ENCODE measurements at regions not wholly inside any gene's neighbourhood (a gene's known extent, or its start where the extent isn't known, plus 50 kb on each side); places are given as distances from the start of the nearest gene placed in this dataset.

- 83 to 98% (median 91%) methylated on average over 1 of the region's 1 CpG for WGBS, 4 donors
- intact Hi-C loops (cut with DNase I) = no loop called here
- no peak overlapping the region for H3K27ac ChIP-seq
- H3K9me3 ChIP-seq (replicated peaks in 1 of 3) = no peaks in the 10 kb centered on the region
- no peak for DNase-seq
- TF ChIP-seq, protein P1, sequence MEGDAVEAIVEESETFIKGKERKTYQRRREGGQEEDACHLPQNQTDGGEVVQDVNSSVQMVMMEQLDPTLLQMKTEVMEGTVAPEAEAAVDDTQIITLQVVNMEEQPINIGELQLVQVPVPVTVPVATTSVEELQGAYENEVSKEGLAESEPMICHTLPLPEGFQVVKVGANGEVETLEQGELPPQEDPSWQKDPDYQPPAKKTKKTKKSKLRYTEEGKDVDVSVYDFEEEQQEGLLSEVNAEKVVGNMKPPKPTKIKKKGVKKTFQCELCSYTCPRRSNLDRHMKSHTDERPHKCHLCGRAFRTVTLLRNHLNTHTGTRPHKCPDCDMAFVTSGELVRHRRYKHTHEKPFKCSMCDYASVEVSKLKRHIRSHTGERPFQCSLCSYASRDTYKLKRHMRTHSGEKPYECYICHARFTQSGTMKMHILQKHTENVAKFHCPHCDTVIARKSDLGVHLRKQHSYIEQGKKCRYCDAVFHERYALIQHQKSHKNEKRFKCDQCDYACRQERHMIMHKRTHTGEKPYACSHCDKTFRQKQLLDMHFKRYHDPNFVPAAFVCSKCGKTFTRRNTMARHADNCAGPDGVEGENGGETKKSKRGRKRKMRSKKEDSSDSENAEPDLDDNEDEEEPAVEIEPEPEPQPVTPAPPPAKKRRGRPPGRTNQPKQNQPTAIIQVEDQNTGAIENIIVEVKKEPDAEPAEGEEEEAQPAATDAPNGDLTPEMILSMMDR (IDR thresholded peaks at IDR 0.05) = no peak
- no peak for TF ChIP-seq POLR2A (IDR thresholded peaks at IDR 0.05)
- no peaks in the 10 kb centered on the region for H3K36me3 ChIP-seq (replicated peaks in 1 of 2)
- H3K4me3 ChIP-seq = no peak overlapping the region
- H3K27me3 ChIP-seq = no peaks in the 10 kb centered on the region
- no peaks in the 10 kb centered on the region for H3K4me1 ChIP-seq (replicated peaks in 1 of 2)
These were observed 207.7 kb downstream of the LYPLAL1 start for GRCh38 chr1:219381396-219381795.

- Histone ChIP-seq H3K4me1 (replicated peaks in 1 of 2) (no peaks in the 10 kb centered on the region), H3K27me3 (no peaks in the 10 kb centered on the region), H3K36me3 (replicated peaks in 1 of 2) (no peaks in the 10 kb centered on the region), H3K9me3 (replicated peaks in 1 of 3) (no peaks in the 10 kb centered on the region), H3K4me3 (no peak overlapping the region), H3K27ac (no peak overlapping the region)
- DNase-seq = no peak
- 72 to 95% (median 85%) methylated on average over 5 of the region's 5 CpGs for WGBS, 4 donors
- intact Hi-C loops (cut with DNase I) = no loop called here
- TF ChIP-seq, protein P1 (IDR thresholded peaks at IDR 0.05) = no peak
- TF ChIP-seq POLR2A (IDR thresholded peaks at IDR 0.05) = no peak
These were observed 206.8 kb downstream of the LYPLAL1 start for GRCh38 chr1:219380463-219380862.

GRCh38 chr1:219379691-219380090, 206.0 kb downstream of the LYPLAL1 start:
- no peaks in the 10 kb centered on the region for H3K9me3 ChIP-seq (replicated peaks in 1 of 3)
- intact Hi-C loops (cut with DNase I) = no loop called here
- no peaks in the 10 kb centered on the region for H3K36me3 ChIP-seq (replicated peaks in 1 of 2)
- 76 to 85% (median 79%) methylated on average over 2 of the region's 2 CpGs for WGBS, 4 donors
- no peaks in the 10 kb centered on the region for H3K4me1 ChIP-seq (replicated peaks in 1 of 2)
- TF ChIP-seq POLR2A (IDR thresholded peaks at IDR 0.05) = no peak
- TF ChIP-seq, protein P1 (IDR thresholded peaks at IDR 0.05) = no peak
- no peak for DNase-seq
- H3K27ac ChIP-seq = no peak overlapping the region
- no peak overlapping the region for H3K4me3 ChIP-seq
- no peaks in the 10 kb centered on the region for H3K27me3 ChIP-seq

GRCh38 chr1:219374636-219375035, 201.0 kb downstream of the LYPLAL1 start:
- Histone ChIP-seq H3K4me1 (replicated peaks in 1 of 2) (no peaks in the 10 kb centered on the region), H3K27me3 (no peaks in the 10 kb centered on the region), H3K27ac (no peak overlapping the region), H3K9me3 (replicated peaks in 1 of 3) (no peaks in the 10 kb centered on the region), H3K36me3 (replicated peaks in 1 of 2) (no peaks in the 10 kb centered on the region), H3K4me3 (no peak overlapping the region)
- TF ChIP-seq POLR2A (IDR thresholded peaks at IDR 0.05) = no peak
- TF ChIP-seq, protein P1 (IDR thresholded peaks at IDR 0.05) = no peak
- no peak for DNase-seq
- 71 to 83% (median 76%) methylated on average over 4 of the region's 4 CpGs for WGBS, 4 donors
- intact Hi-C loops (cut with DNase I) = no loop called here

Measured in adrenal gland (tissue), 9 donors.